ENCODE measurements at regions not wholly inside any gene's neighbourhood (a gene's known extent, or its start where the extent isn't known, plus 50 kb on each side); places are given as distances from the start of the nearest gene placed in this dataset.

- no peak for DNase-seq (ENCODE audit: low read depth)
- no peak for TF ChIP-seq CTCF (IDR thresholded peaks at IDR 0.05; ENCODE audit: insufficient read depth, low read depth, low read length)
- no peaks in the 10 kb centered on the region for H3K27me3 ChIP-seq (ENCODE audit: control insufficient read depth, insufficient read depth, low read length)
- POLR2A ChIA-PET, result no interaction called here
- CTCF ChIA-PET, result interaction anchor here (0.7 kb wide), 2 partner anchors 169 to 327 kb away, joined by 3 read pairs; no protein-coding TSS in a partner anchor
- H3K4me3 ChIP-seq (ENCODE audit: low read depth, low read length), result no peak overlapping the region
- H3K36me3 ChIP-seq (ENCODE audit: control insufficient read depth, insufficient read depth, low read length), result no peaks in the 10 kb centered on the region
These were observed 228.8 kb downstream of the SMARCA2 start for GRCh38 chr9:2243666-2244555.

- no peak for TF ChIP-seq CTCF (IDR thresholded peaks at IDR 0.05; ENCODE audit: insufficient read depth, low read depth, low read length)
- ChIA-PET POLR2A (no interaction called here), CTCF (no interaction called here)
- no peaks in the 10 kb centered on the region for H3K27me3 ChIP-seq (ENCODE audit: control insufficient read depth, insufficient read depth, low read length)
- H3K36me3 ChIP-seq (ENCODE audit: control insufficient read depth, insufficient read depth, low read length), result no peaks in the 10 kb centered on the region
- DNase-seq (ENCODE audit: low read depth), result no peak
- no peak overlapping the region for H3K4me3 ChIP-seq (ENCODE audit: low read depth, low read length)
These were observed 232.2 kb downstream of the SMARCA2 start for GRCh38 chr9:2247340-2247739.

GRCh38 chr9:2248768-2249265 is 233.7 kb downstream of the SMARCA2 start:
- ChIA-PET CTCF (interaction anchor here (0.8 kb wide), 1 partner anchor 18 kb away, joined by 3 read pairs; no protein-coding TSS in a partner anchor), POLR2A (no interaction called here)
- Histone ChIP-seq H3K36me3 (ENCODE audit: control insufficient read depth, insufficient read depth, low read length) (no peaks in the 10 kb centered on the region), H3K27me3 (ENCODE audit: control insufficient read depth, insufficient read depth, low read length) (no peaks in the 10 kb centered on the region), H3K4me3 (ENCODE audit: low read depth, low read length) (no peak overlapping the region)
- no peak for TF ChIP-seq CTCF (IDR thresholded peaks at IDR 0.05; ENCODE audit: insufficient read depth, low read depth, low read length)
- no peak for DNase-seq (ENCODE audit: low read depth)

GRCh38 chr9:2253636-2254580 is 238.8 kb downstream of the SMARCA2 start:
- H3K27me3 ChIP-seq (ENCODE audit: control insufficient read depth, insufficient read depth, low read length), result no peaks in the 10 kb centered on the region
- TF ChIP-seq CTCF (IDR thresholded peaks at IDR 0.05; ENCODE audit: insufficient read depth, low read depth, low read length), result no peak
- CTCF ChIA-PET, result no interaction called here

GRCh38 chr9:2255128-2255527 is 240.0 kb downstream of the SMARCA2 start:
- DNase-seq (ENCODE audit: low read depth), result no peak
- Histone ChIP-seq H3K4me3 (ENCODE audit: low read depth, low read length) (no peak overlapping the region), H3K36me3 (ENCODE audit: control insufficient read depth, insufficient read depth, low read length) (no peaks in the 10 kb centered on the region), H3K27me3 (ENCODE audit: control insufficient read depth, insufficient read depth, low read length) (no peaks in the 10 kb centered on the region)
- no peak for TF ChIP-seq CTCF (IDR thresholded peaks at IDR 0.05; ENCODE audit: insufficient read depth, low read depth, low read length)
- ChIA-PET POLR2A (no interaction called here), CTCF (no interaction called here)

More at GRCh38 chr9:2253636-2254580, 238.8 kb downstream of the SMARCA2 start:
- Histone ChIP-seq H3K36me3 (ENCODE audit: control insufficient read depth, insufficient read depth, low read length) (no peaks in the 10 kb centered on the region), H3K4me3 (ENCODE audit: low read depth, low read length) (no peak overlapping the region)
- POLR2A ChIA-PET, result no interaction called here
- no peak for DNase-seq (ENCODE audit: low read depth)
